HG03280 (cell line): ENCODE measurements at regions not wholly inside any gene's neighbourhood (a gene's known extent, or its start where the extent isn't known, plus 50 kb on each side); places are given as distances from the start of the nearest gene placed in this dataset.

Experiments used
- ATAC-seq: cut with Tn5 transposase; IDR thresholded peaks from one replicate; pipeline ENCODE4 v1.9.1; 2021; ENCODE audit warnings: mild to moderate bottlenecking, moderate library complexity; ENCODE audit not compliant: unreplicated experiment

DNA sequence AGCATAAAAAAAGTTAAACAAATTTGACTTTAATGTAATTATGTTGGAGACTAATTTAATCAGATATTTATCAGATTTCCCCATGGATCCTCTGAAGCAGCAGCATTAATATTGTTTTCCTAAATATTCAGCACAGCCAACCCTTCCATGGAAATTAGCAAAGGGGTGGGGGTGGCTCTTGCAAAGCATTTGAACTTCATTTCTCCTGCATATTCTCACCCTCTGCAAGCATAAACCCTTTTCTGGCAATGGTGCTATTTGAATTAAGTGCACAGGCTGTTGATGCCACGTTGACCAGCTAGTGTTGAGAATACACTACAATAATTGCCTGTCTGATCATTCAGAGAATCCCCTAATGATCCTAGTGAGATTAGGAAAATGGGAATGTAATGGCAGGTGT, 488.1 kb upstream of the KLF12 start:
- no peak for ATAC-seq

GRCh38 chr13:74620711-74621110, 486.5 kb upstream of the KLF12 start:
- no peak for ATAC-seq

DNA sequence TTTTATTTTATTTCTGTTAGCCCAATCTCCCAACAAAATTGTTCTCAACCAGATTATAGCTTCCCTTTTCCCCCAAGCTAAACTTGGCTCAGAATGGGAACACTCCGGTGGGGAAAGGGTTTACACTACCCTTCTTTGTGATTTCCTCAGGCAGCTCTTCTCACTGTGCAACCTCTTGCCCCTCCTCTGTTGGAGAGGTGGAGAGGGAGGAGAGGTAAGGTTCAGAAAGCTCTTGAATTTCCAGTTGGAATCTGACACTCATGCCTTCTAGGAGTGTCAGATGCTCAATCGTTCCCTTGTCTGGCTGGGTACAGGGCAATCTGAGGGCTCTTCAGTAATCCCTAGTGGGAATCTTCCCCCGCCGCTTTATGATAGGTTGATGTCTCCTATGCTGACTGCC, 486.1 kb upstream of the KLF12 start:
- ATAC-seq: no peak

GRCh38 chr13:74597526-74597925, 463.3 kb upstream of the KLF12 start:
- no peak for ATAC-seq

DNA sequence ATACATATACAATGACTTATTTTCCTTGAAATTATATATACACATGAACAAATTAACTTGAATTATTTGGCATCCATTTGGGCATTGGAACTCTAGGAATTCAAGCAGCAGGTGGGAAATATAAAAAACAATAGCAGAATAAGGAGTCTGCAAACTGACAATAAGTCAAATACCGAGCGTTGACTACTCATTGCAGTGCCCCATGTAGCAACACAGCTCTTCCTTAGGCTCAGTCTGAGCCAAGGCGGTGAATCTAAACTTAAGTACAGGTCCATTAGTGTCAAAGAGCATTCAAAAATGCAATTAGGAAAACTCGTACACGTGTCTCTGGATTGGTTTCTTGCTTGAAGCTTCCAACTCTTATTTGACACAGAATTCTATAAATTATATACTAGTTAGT, 462.5 kb upstream of the KLF12 start:
- no peak for ATAC-seq

- ATAC-seq: no peak
Observed at GRCh38 chr13:74593688-74594087, 459.5 kb upstream of the KLF12 start.

DNA sequence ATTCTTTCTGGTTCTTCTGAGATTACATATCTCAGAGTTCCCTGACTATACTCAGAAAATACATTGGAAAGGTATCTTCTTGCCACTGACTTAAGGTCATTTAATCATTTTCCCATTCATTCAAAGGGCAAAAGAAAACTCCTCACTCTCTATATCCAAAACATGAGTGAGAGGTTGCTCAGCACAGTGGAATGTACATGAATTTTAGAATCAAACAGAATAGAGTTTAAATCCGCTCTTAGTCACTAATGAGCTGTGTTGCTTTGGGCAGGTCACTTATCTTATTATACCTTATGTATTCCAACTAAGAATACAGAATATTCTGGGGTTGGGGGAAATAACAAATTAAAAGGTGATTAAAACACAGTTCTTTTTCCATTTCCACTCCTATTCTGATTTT, 452.6 kb upstream of the KLF12 start:
- ATAC-seq: no peak

DNA sequence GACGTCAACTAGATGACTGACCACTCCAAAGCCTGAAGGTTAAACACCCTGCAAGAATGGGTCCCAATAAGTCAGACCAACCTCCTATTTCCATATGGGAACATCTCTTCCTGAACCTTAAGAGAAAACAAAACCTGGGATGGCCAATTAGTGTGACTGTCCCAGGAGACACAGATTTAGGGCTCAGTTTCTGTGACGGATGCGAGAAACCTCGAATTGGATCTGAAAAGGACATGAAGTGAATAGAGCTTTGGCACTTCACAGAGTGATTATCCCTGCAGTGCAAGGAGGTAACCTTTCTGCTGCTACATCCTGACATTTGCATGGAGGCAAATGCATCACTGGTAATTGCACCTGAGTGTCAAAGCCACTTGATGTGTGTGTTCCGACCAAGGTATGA, 442.2 kb upstream of the KLF12 start:
- no peak for ATAC-seq

DNA sequence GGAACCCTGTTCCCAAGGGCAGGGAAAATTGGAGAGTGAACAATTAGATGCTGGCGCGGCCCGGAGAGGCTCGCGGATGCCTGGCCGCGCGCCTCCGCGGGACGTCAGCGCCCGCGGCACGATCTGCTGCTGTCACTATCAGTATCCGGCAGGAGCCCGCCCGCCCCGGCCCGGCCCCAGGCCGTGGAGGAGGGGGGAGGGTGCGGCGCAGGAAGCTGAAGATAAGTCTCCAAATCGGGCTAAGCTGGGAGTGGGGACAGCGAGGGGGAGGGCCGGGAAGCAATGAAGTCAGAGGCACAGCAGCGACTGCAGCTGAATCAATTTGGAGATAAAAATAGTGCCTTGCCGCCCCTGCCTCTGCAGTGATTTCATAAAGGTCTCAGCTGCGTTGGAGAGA, 441.5 kb upstream of the KLF12 start:
- no peak for ATAC-seq

DNA sequence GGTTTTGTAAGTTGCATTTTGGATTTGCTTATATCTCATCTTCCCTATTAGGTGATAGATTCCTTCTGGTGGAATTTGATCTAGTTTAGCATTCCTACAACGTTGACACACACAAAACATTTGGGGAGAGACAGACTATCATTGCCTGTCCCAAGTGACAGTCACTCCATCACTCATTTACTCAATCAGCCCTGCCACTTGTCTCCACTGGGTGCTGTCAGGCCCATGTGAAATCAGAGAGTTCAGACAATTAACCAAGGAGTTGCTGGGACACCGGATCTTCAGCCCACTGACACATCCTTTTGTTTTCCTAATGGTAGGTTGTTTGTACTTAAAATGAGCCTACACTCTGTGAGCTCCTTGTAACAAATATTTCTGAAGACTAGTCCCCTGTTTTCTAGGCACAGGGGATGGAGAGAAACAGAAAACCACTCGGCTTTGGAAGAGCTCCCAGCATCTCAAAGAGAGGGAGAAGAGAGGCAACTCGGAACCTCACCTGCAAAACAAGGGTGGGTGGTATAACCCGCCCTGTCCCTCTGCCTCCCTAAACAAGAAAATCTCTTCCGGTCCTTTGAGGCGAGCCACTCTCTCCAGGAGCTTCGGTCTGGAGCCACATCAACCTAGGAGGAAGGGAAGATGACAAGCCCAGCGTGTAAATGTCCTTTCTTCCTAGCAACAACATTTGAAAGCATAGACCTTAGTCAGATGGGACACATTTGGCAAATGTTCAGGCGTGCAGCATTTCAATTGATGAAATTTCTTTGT, 440.9 kb upstream of the KLF12 start:
- no peak for ATAC-seq

DNA sequence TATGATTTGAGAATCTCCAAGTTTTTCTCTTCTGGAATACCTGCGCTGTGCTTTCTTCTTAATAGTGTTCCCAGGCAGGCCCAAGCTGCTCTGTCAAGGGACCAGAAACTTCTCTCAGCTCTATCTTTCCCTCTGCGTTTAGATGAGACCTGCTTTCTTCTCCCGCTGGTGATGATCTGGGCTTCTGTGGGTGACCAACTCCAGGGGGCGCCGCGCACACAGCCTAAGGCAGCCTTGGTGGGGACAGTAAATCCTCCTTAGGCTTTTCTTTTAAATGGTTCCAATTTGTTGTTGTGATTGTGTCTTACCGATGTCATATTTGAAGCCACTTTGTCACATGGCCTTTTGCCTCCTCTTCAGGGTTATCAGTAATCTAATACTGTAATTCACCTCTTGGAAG, 439.4 kb upstream of the KLF12 start:
- no peak for ATAC-seq

GRCh38 chr13:74571811-74572210, 437.6 kb upstream of the KLF12 start:
- ATAC-seq: no peak

- no peak for ATAC-seq
Observed at GRCh38 chr13:74570834-74571233, 436.6 kb upstream of the KLF12 start.

- no peak for ATAC-seq
Observed at GRCh38 chr13:74570046-74570445, 435.8 kb upstream of the KLF12 start.

DNA sequence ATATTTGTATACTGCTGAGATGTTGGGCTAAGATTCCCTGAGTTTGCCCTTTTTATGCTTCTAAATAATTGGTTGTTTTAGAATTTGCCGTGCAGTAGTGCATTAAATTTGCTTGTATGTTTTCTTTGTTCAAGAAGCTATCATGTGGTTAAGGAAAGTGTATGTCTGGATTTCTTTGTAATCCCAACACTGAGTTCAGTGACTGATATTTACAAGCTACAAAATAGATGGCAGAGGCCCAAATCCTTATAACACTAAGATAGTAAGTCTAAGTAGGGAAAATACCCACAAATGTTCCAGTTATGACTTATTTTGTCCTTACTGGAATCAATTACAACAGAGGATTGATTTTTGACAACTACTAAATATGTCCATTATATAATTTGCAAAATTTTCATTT, 435.0 kb upstream of the KLF12 start:
- ATAC-seq: no peak

DNA sequence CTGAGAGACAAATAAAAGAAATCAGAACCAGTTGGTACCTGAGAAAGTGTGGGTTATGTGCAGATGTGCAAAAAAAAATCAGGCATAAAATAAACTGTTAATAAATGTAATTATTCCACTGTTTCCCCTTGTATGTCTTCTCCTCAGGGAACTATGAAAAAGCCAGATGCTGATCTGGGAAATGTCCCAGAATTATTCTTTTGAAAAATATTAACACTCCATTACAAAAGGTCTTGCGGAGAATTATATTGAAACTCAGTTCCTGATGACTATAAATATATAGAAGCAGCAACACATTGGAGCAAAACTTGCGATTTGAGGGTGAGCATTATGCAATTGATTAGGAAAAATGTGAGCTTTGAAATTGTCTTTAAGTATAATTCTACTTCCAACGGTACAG, 433.3 kb upstream of the KLF12 start:
- ATAC-seq: no peak

DNA sequence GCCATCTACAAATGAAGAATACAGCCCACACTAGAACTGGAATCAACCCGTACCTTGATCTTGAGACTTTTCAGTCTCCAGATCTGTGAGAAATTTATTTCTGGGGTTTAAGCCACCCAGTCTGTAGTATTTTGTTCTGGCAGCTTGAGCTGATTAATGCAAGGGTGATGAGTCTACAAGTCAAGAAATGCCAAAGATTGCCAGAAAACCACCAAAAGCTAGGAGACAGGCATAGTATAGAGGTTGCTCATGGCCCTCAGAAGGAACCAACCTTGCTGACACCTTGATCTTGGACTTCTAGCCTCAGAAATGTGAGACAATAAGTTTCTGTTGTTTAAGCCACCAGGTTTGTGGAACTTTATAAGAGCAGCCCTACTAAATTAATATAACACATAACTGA, 428.2 kb upstream of the KLF12 start:
- no peak for ATAC-seq

- no peak for ATAC-seq
Observed at GRCh38 chr13:74561155-74561554, 427.0 kb upstream of the KLF12 start.

DNA sequence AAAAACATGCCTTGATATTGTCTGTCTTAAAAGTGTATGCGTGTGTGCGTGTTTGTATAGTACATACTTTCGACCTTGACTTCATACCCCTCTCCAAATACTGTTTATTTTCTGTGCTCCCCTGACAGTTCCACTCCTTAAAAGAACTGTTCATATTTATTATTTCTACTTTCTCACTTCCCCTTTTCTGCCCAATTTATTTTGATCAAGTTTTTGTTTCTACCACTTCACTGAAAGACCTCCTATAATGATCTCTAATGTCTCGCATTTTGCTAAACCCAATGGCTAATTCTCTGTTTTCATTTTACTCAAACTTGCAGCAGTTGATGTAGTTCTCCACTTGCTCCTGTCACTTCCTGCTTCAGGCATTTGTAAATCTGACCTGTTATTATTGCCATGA, 426.1 kb upstream of the KLF12 start:
- ATAC-seq: peak; percentile 71

GRCh38 chr13:74557870-74558269, 423.7 kb upstream of the KLF12 start:
- ATAC-seq: no peak

DNA sequence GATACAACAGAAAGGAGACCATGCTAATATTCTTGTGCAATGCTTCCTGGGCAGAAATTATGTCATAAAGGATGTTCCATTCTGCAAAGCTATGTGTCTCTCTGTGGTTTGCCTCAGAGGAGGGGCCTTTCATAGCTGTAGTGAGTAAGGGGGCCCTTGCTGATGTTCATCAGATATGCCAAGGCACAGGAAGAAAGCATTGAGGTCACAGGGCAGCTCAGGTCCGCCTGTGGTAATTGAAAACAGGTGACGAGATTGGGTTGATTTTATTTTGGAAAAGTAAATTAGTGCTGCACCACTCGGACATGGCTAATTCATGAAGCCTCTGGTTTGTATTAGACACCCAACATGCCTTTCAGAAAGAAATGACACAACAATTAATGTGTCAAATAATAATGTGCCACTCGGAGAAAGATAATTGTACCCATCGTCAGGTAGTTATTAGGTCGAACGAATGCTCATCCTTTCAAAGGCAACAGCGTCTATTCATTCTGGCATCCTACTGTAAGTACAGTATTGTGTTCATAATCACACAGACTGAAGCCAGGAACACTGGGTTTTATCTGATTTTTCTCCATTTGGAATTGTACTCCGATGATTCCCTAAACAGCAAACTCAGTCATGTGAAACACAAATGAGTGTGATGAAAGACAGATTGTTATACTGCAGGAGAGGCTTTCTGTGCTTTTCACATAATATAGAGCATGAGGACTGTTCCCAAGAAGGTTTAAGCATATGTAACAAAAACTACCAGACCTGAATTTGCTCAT, 421.6 kb upstream of the KLF12 start:
- no peak for ATAC-seq

GRCh38 chr13:74555276-74555625, 421.0 kb upstream of the KLF12 start:
- no peak for ATAC-seq
